MCF 10A (cell line): ENCODE measurements at regions not wholly inside any gene's neighbourhood (a gene's known extent, or its start where the extent isn't known, plus 50 kb on each side); places are given as distances from the start of the nearest gene placed in this dataset.

ENCODE experiments used
- BruUV-seq: library from RNA; stranded (reverse); fragments of 400-500 nt; replicated peaks from 2 replicates; lab custom pipeline; 2021; lab: Mats Ljungman, UMichigan
- CTCF ChIA-PET: fragments of 300-600 bp; sonication (Branson Sonifier 250); formaldehyde crosslinking; extraction: SDS; loops from one replicate; lab custom pipeline; 2021; ENCODE audit warnings: antibody characterized with exemption, inconsistent platforms; lab: Yijun Ruan, JAX
- POLR2A ChIA-PET: fragments of 300-600, 350-650 bp; sonication (Branson Sonifier 250); formaldehyde crosslinking; extraction: SDS; loops from one replicate; lab custom pipeline; 2020; ENCODE audit warnings: antibody characterized with exemption, inconsistent platforms; lab: Yijun Ruan, JAX
- DNase-seq: peaks from one replicate; pipeline ENCODE4 v3.0.0-alpha.2; 2018; ENCODE audit not compliant: unreplicated experiment
- H3K27ac Mint-ChIP-seq: one replicate; pipeline ENCODE4 v1.8.0; 2022; ENCODE audit warnings: mild to moderate bottlenecking, low read depth, mixed read lengths; ENCODE audit not compliant: unreplicated experiment
- H3K27me3 Mint-ChIP-seq: one replicate; pipeline ENCODE4 v1.8.0; 2022; ENCODE audit warnings: mixed read lengths; ENCODE audit not compliant: insufficient read depth, unreplicated experiment
- H3K36me3 Mint-ChIP-seq: one replicate; pipeline ENCODE4 v1.8.0; 2022; ENCODE audit warnings: mild to moderate bottlenecking, moderate library complexity, mixed read lengths; ENCODE audit not compliant: insufficient read depth, unreplicated experiment
- H3K4me1 Mint-ChIP-seq: one replicate; pipeline ENCODE4 v1.8.0; 2022; ENCODE audit warnings: mixed read lengths; ENCODE audit not compliant: insufficient read depth, unreplicated experiment
- H3K4me3 Mint-ChIP-seq: one replicate; pipeline ENCODE4 v1.8.0; 2022; ENCODE audit warnings: mild to moderate bottlenecking, moderate library complexity, mixed read lengths; ENCODE audit not compliant: unreplicated experiment
- H3K9me3 Mint-ChIP-seq: one replicate; pipeline ENCODE4 v1.8.0; 2022; ENCODE audit warnings: mixed read lengths; ENCODE audit not compliant: unreplicated experiment
- CTCF ChIP-seq: fragments of 200-600 bp; IDR thresholded peaks from one replicate; pipeline ENCODE4 v1.8.0; 2022; ENCODE audit warnings: antibody characterized with exemption, mild to moderate bottlenecking; ENCODE audit not compliant: unreplicated experiment
- intact Hi-C: fragments of 100-400 bp; cut with micrococcal nuclease; formaldehyde crosslinking; loops from 2 replicates; pipeline ENCODE4 v1.14.1; 2022

- ChIA-PET CTCF (interaction anchor here (0.6 to 1.8 kb wide), 2 partner anchors 62 to 343 kb away, joined by 3 to 5 read pairs; no protein-coding TSS in a partner anchor), POLR2A (interaction anchor here (0.6 to 1.8 kb wide), 6 partner anchors 8 to 1180 kb away, joined by 3 to 7 read pairs (median 3); no protein-coding TSS in a partner anchor)
- intact Hi-C loops: loop anchor here (10.0 kb wide), 1 partner anchor 574 kb away; no protein-coding TSS in a partner anchor
- TF ChIP-seq CTCF: no peak
- H3K36me3 Mint-ChIP-seq: no peaks in the 10 kb centered on the region
- peaks cover 38% of the 10 kb centered on the region for H3K4me1 Mint-ChIP-seq
- BruUV-seq: no TSS peak
- no peak for DNase-seq
- H3K4me3 Mint-ChIP-seq: no peak overlapping the region
- no peaks in the 10 kb centered on the region for H3K9me3 Mint-ChIP-seq
- no peaks in the 10 kb centered on the region for H3K27me3 Mint-ChIP-seq
- H3K27ac Mint-ChIP-seq: no peak overlapping the region
Measured at GRCh38 chr5:125551246-125551645, 804.8 kb upstream of the ZNF608 start.

- CTCF ChIA-PET: interaction anchor here (0.6 kb wide), 1 partner anchor 343 kb away, joined by 3 read pairs; no protein-coding TSS in a partner anchor
- Mint-ChIP-seq H3K27ac (no peak overlapping the region), H3K4me1 (peaks cover 38% of the 10 kb centered on the region), H3K27me3 (no peaks in the 10 kb centered on the region), H3K36me3 (no peaks in the 10 kb centered on the region), H3K4me3 (no peak overlapping the region), H3K9me3 (no peaks in the 10 kb centered on the region)
- TF ChIP-seq CTCF: no peak
- DNase-seq: no peak
- POLR2A ChIA-PET: interaction anchor here (0.7 to 1.8 kb wide), 6 partner anchors 8 to 68 kb away, joined by 3 to 7 read pairs (median 3); no protein-coding TSS in a partner anchor
- intact Hi-C loops: loop anchor here (10.0 kb wide), 1 partner anchor 573 kb away; no protein-coding TSS in a partner anchor
- no TSS peak for BruUV-seq
Measured at GRCh38 chr5:125551797-125552196, 805.4 kb upstream of the ZNF608 start.

- no peak for TF ChIP-seq CTCF
- Mint-ChIP-seq H3K9me3 (no peaks in the 10 kb centered on the region), H3K4me3 (no peak overlapping the region), H3K4me1 (peaks cover 38% of the 10 kb centered on the region), H3K27ac (peak overlapping the region; percentile 11), H3K36me3 (no peaks in the 10 kb centered on the region), H3K27me3 (no peaks in the 10 kb centered on the region)
- no TSS peak for BruUV-seq
- POLR2A ChIA-PET: interaction anchor here (0.6 to 1.1 kb wide), 3 partner anchors 23 to 342 kb away, joined by 3 read pairs; no protein-coding TSS in a partner anchor
- intact Hi-C loops: loop anchor here (10.0 kb wide), 1 partner anchor 572 kb away; no protein-coding TSS in a partner anchor
- CTCF ChIA-PET: no interaction called here
- DNase-seq: no peak
Measured at GRCh38 chr5:125552486-125552885, 806.0 kb upstream of the ZNF608 start.

GRCh38 chr5:125554355-125554754, 807.9 kb upstream of the ZNF608 start:
- ChIA-PET POLR2A (interaction anchor here (0.8 kb wide), 1 partner anchor 8 kb away, joined by 3 read pairs; no protein-coding TSS in a partner anchor), CTCF (interaction anchor here (0.6 to 0.7 kb wide), 2 partner anchors 69 to 705 kb away, joined by 3 read pairs; no protein-coding TSS in a partner anchor)
- TF ChIP-seq CTCF: no peak
- H3K27ac Mint-ChIP-seq: no peak overlapping the region
- no peaks in the 10 kb centered on the region for H3K36me3 Mint-ChIP-seq
- intact Hi-C loops: loop anchor here (10.0 kb wide), 1 partner anchor 570 kb away; no protein-coding TSS in a partner anchor
- no peak for DNase-seq
- no peaks in the 10 kb centered on the region for H3K9me3 Mint-ChIP-seq
- H3K27me3 Mint-ChIP-seq: no peaks in the 10 kb centered on the region
- BruUV-seq: no TSS peak
- peaks cover 41% of the 10 kb centered on the region for H3K4me1 Mint-ChIP-seq
- H3K4me3 Mint-ChIP-seq: no peak overlapping the region
